Gastrocnemius medialis (tissue), 4 donors: ENCODE measurements at regions not wholly inside any gene's neighbourhood (a gene's known extent, or its start where the extent isn't known, plus 50 kb on each side); places are given as distances from the start of the nearest gene placed in this dataset.

Experiments
- POLR2A ChIP-seq, 2 donors: fragments of 450-650 bp; IDR thresholded peaks; one replicate each; pipeline ENCODE4 v1.6.1; 2017; ENCODE audit warnings: antibody characterized with exemption in 2 of 2, mild to moderate bottlenecking in 2 of 2, moderate library complexity in 2 of 2
- TF ChIP-seq, protein P1 (sequence below), 5 experiments: fragments of 450-650 bp in 3 of 5; fragments of 200-600 bp in 2 of 5; sonication (generic) in 2 of 5; IDR thresholded peaks in 4 of 5; conservative IDR thresholded peaks in 1 of 5; 1 replicate in 4 of 5; 2 replicates in 1 of 5; pipeline ENCODE4 v1.5.1; 2016 to 2019; ENCODE audit warnings: antibody characterized with exemption in 5 of 5, mild to moderate bottlenecking in 3 of 5, moderate library complexity in 3 of 5

DNA sequence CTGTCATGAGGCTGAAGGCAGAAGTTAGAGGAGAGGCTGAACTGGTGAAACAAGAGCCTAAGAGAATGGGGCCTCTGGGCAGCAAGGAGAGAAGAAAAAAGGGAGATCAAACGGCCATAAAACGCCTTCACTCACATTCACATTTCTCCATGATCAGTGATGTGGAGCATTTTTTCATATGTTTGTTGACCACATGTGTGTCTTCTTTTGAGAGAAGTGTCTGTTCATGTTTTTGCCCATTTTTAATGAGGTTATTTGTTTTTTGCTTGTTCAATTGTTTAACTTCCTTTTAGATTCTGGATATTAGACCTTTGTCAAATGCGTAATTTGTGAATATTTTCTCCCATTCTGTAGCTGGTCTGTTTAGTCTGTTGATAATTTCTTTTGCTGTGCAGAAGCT, 155.0 kb downstream of the TMEM26 start:
- TF ChIP-seq, protein P1, sequence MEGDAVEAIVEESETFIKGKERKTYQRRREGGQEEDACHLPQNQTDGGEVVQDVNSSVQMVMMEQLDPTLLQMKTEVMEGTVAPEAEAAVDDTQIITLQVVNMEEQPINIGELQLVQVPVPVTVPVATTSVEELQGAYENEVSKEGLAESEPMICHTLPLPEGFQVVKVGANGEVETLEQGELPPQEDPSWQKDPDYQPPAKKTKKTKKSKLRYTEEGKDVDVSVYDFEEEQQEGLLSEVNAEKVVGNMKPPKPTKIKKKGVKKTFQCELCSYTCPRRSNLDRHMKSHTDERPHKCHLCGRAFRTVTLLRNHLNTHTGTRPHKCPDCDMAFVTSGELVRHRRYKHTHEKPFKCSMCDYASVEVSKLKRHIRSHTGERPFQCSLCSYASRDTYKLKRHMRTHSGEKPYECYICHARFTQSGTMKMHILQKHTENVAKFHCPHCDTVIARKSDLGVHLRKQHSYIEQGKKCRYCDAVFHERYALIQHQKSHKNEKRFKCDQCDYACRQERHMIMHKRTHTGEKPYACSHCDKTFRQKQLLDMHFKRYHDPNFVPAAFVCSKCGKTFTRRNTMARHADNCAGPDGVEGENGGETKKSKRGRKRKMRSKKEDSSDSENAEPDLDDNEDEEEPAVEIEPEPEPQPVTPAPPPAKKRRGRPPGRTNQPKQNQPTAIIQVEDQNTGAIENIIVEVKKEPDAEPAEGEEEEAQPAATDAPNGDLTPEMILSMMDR (IDR thresholded peaks at IDR 0.05 in 4 of 5, conservative IDR thresholded peaks at IDR 0.05 in 1 of 5) = no peak
- TF ChIP-seq POLR2A (IDR thresholded peaks at IDR 0.05) = no peak
